H7 (cell line): ENCODE measurements at regions not wholly inside any gene's neighbourhood (a gene's known extent, or its start where the extent isn't known, plus 50 kb on each side); places are given as distances from the start of the nearest gene placed in this dataset.

ENCODE experiments used
- DNase-seq: peaks from one replicate; pipeline ENCODE4 v3.0.0; 2012
- H3K27me3 ChIP-seq: 2 replicates; pipeline ENCODE4 v1.6.0; 2011; ENCODE audit warnings: mild to moderate bottlenecking, low read length; ENCODE audit not compliant: control insufficient read depth, insufficient read depth
- H3K36me3 ChIP-seq: replicated peaks from 2 replicates; pipeline ENCODE4 v1.5.1; 2011; ENCODE audit warnings: low read length; ENCODE audit not compliant: control insufficient read depth, insufficient read depth
- H3K4me3 ChIP-seq: 2 replicates; pipeline ENCODE4 v1.5.1; 2011; ENCODE audit warnings: low read depth, mild to moderate bottlenecking, control low read depth, low read length, moderate library complexity; ENCODE audit not compliant: insufficient read depth

- no peak for DNase-seq
- H3K27me3 ChIP-seq: no peaks in the 10 kb centered on the region
- no peak overlapping the region for H3K4me3 ChIP-seq
- no peaks in the 10 kb centered on the region for H3K36me3 ChIP-seq
Observed at GRCh38 chr2:211089127-211089526, 532.7 kb downstream of the CPS1 start.

- DNase-seq: no peak
- Histone ChIP-seq H3K4me3 (no peak overlapping the region), H3K27me3 (no peaks in the 10 kb centered on the region), H3K36me3 (no peaks in the 10 kb centered on the region)
Observed at GRCh38 chr2:211093743-211094303, 537.4 kb downstream of the CPS1 start.

GRCh38 chr2:211103989-211104388 is 547.6 kb downstream of the CPS1 start:
- no peaks in the 10 kb centered on the region for H3K36me3 ChIP-seq
- no peak overlapping the region for H3K4me3 ChIP-seq

GRCh38 chr2:211113334-211114175 is 557.2 kb downstream of the CPS1 start:
- no peaks in the 10 kb centered on the region for H3K27me3 ChIP-seq
- DNase-seq: no peak
- no peaks in the 10 kb centered on the region for H3K36me3 ChIP-seq
- no peak overlapping the region for H3K4me3 ChIP-seq

More at GRCh38 chr2:211103989-211104388, 547.6 kb downstream of the CPS1 start:
- H3K27me3 ChIP-seq: no peaks in the 10 kb centered on the region
- DNase-seq: no peak

- DNase-seq: no peak
- H3K36me3 ChIP-seq: no peaks in the 10 kb centered on the region
- no peaks in the 10 kb centered on the region for H3K27me3 ChIP-seq
- H3K4me3 ChIP-seq: no peak overlapping the region
Observed at GRCh38 chr2:211114826-211115455, 558.5 kb downstream of the CPS1 start.

GRCh38 chr2:211117026-211117425 is 560.6 kb downstream of the CPS1 start:
- H3K36me3 ChIP-seq: no peaks in the 10 kb centered on the region
- H3K27me3 ChIP-seq: no peaks in the 10 kb centered on the region
- no peak for DNase-seq
- no peak overlapping the region for H3K4me3 ChIP-seq

- Histone ChIP-seq H3K36me3 (no peaks in the 10 kb centered on the region), H3K4me3 (no peak overlapping the region), H3K27me3 (no peaks in the 10 kb centered on the region)
- DNase-seq: no peak
Observed at GRCh38 chr2:211126256-211126655, 569.9 kb downstream of the CPS1 start.

GRCh38 chr2:211127501-211127900 is 571.1 kb downstream of the CPS1 start:
- Histone ChIP-seq H3K4me3 (no peak overlapping the region), H3K36me3 (no peaks in the 10 kb centered on the region), H3K27me3 (no peaks in the 10 kb centered on the region)
- DNase-seq: no peak

GRCh38 chr2:211128287-211128686 is 571.9 kb downstream of the CPS1 start:
- no peaks in the 10 kb centered on the region for H3K36me3 ChIP-seq
- no peaks in the 10 kb centered on the region for H3K27me3 ChIP-seq
- H3K4me3 ChIP-seq: no peak overlapping the region
- DNase-seq: no peak

- Histone ChIP-seq H3K4me3 (no peak overlapping the region), H3K36me3 (no peaks in the 10 kb centered on the region), H3K27me3 (no peaks in the 10 kb centered on the region)
- no peak for DNase-seq
Observed at GRCh38 chr2:211129798-211130197, 573.4 kb downstream of the CPS1 start.

GRCh38 chr2:211132046-211132445 is 575.6 kb downstream of the CPS1 start:
- H3K4me3 ChIP-seq: no peak overlapping the region
- DNase-seq: no peak
- no peaks in the 10 kb centered on the region for H3K36me3 ChIP-seq
- H3K27me3 ChIP-seq: no peaks in the 10 kb centered on the region

GRCh38 chr2:211132573-211132972 is 576.2 kb downstream of the CPS1 start:
- Histone ChIP-seq H3K27me3 (no peaks in the 10 kb centered on the region), H3K36me3 (no peaks in the 10 kb centered on the region), H3K4me3 (no peak overlapping the region)
- DNase-seq: no peak

- Histone ChIP-seq H3K36me3 (no peaks in the 10 kb centered on the region), H3K4me3 (no peak overlapping the region), H3K27me3 (no peaks in the 10 kb centered on the region)
- no peak for DNase-seq
Observed at GRCh38 chr2:211133766-211134165, 577.4 kb downstream of the CPS1 start.

- no peak for DNase-seq
- Histone ChIP-seq H3K36me3 (no peaks in the 10 kb centered on the region), H3K4me3 (no peak overlapping the region), H3K27me3 (no peaks in the 10 kb centered on the region)
Observed at GRCh38 chr2:211138551-211138950, 582.2 kb downstream of the CPS1 start.

GRCh38 chr2:211141646-211142045 is 585.2 kb downstream of the CPS1 start:
- DNase-seq: no peak
- no peak overlapping the region for H3K4me3 ChIP-seq

More at GRCh38 chr2:211141646-211142045, 585.2 kb downstream of the CPS1 start:
- Histone ChIP-seq H3K27me3 (no peaks in the 10 kb centered on the region), H3K36me3 (no peaks in the 10 kb centered on the region)
